OCI-LY7 (cell line): ENCODE measurements at regions not wholly inside any gene's neighbourhood (a gene's known extent, or its start where the extent isn't known, plus 50 kb on each side); places are given as distances from the start of the nearest gene placed in this dataset.

Experiments used
- EZH2phosphoT487 ChIP-seq: fragments of 200-600 bp; sonication (generic); IDR thresholded peaks from 2 replicates; pipeline ENCODE4 v1.6.1; 2018; ENCODE audit warnings: low read depth, borderline replicate concordance, mild to moderate bottlenecking, mixed run types, antibody characterized with exemption, low read length, moderate library complexity, mixed read lengths
- TF ChIP-seq, protein P1 (sequence below): fragments of 200-600 bp; sonication (generic); conservative IDR thresholded peaks from 2 replicates; pipeline ENCODE4 v1.5.1; 2014; ENCODE audit warnings: mild to moderate bottlenecking, antibody characterized with exemption, low read length, moderate library complexity, mixed read lengths

DNA sequence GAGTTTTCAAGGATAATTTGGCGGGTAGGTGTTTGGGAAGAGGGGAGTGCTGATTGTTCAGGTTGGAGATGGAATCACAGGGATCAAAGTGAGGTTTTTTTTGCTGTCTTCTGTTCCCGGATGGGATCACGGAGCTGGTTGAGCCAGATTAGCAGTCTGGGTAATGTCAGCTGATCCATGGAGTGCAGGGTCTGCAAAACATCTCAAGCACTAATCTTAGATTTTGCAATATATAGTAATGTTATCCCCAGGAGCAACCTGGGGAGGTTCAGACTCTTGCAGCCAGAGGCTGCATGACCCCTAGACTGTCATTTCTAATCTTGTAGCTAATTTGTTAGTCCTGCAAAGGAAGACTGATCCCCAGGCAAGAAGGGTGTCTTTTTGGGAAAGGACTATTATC is 354.1 kb upstream of the SGO1 start:
- TF ChIP-seq, protein P1, sequence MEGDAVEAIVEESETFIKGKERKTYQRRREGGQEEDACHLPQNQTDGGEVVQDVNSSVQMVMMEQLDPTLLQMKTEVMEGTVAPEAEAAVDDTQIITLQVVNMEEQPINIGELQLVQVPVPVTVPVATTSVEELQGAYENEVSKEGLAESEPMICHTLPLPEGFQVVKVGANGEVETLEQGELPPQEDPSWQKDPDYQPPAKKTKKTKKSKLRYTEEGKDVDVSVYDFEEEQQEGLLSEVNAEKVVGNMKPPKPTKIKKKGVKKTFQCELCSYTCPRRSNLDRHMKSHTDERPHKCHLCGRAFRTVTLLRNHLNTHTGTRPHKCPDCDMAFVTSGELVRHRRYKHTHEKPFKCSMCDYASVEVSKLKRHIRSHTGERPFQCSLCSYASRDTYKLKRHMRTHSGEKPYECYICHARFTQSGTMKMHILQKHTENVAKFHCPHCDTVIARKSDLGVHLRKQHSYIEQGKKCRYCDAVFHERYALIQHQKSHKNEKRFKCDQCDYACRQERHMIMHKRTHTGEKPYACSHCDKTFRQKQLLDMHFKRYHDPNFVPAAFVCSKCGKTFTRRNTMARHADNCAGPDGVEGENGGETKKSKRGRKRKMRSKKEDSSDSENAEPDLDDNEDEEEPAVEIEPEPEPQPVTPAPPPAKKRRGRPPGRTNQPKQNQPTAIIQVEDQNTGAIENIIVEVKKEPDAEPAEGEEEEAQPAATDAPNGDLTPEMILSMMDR: no peak
- TF ChIP-seq EZH2phosphoT487: no peak
